ENCODE measurements at regions not wholly inside any gene's neighbourhood (a gene's known extent, or its start where the extent isn't known, plus 50 kb on each side); places are given as distances from the start of the nearest gene placed in this dataset.

DNA sequence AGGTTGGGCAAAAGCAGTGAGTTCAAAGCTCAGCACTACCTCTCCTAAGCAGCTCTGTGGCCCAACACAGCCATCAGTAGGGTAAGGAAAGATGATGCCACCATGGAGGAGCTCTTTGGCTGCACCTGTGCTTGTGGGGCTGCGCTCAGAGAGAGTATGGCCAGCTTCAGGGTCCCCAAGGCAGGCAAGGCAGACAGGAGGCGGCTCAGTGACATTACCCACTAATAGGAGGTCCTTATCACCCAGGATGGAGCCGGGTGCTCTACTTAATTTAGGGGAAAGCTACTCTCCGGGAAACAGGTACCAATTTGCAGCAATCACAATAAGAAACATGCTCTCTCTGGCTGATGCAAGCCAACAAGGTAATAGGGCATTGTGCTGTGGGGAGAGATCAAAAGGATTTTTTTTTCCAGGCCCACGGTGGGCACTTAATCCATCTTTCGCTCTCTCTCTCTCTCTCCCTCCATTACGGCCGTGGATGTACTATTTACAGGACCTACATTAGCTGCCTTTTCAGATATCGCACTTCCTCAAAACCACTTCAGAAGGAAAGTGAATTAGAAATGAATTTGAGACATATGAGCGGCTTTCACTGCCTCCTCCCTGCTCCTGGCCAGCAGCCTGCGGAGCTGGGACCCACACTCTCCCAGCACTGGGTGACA, 446.3 kb downstream of the SOX6 start:
- DNase-seq (ENCODE audit: low read depth), result no peak

DNA sequence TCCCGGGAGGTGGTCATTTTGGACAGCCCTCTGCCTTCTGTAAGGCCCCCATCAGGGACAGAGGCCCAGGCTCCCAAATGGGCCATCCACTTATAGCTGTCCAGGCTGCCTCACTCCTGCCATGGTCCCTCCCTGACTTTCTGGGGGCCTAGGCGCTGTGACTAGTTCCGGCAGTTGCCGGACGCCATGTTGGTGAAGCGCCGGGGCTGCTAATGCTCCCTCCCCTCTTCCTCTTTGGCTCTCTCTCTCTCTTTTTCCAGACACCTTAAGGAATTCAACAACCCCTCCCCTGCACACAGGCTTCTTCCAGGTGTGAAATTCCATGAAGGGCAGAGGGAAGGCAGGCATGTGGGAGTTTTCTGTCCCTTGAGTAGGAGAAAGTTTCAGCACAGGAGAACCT, 445.6 kb downstream of the SOX6 start:
- DNase-seq (ENCODE audit: low read depth), result no peak

GRCh38 chr11:15911377-15912044, 444.8 kb downstream of the SOX6 start:
- DNase-seq (ENCODE audit: low read depth), result no peak

GRCh38 chr11:15912291-15912690, 444.1 kb downstream of the SOX6 start:
- DNase-seq (ENCODE audit: low read depth), result no peak

DNA sequence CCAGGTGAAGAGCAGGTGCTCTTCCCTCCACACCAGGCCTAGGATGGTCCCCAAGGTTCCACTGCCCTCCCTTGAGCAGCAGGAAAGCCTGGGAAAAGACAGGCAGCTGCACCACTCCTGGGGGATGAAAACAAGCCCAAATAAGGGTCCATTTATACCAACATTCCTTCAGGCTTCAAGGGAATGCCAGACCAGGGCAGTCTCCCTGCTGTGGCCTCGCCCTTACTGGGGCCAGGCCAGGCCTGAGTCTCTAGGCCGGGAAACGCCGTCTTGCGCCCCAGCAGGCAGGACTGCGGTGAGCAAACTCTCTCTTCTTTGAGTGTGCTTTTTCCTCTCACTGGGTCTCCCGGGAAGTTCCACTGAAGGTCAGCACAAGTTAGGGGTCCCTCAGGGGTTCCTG, 443.5 kb downstream of the SOX6 start:
- DNase-seq (ENCODE audit: low read depth), result no peak

- DNase-seq (ENCODE audit: low read depth), result no peak
Measured at GRCh38 chr11:15913261-15913660, 443.1 kb downstream of the SOX6 start.

All from non-pigmented ciliary epithelial cell (primary cell).